H1 (cell line): ENCODE measurements at regions not wholly inside any gene's neighbourhood (a gene's known extent, or its start where the extent isn't known, plus 50 kb on each side); places are given as distances from the start of the nearest gene placed in this dataset.
"Not testable (repeated sequence)": the region's sequence is repeated elsewhere in the genome, so short reads cannot be mapped to it uniquely, and the experiment has no call there.

Source experiments
- CTCF ChIA-PET: fragments of 300-600 bp; sonication (Branson Sonifier 250); formaldehyde crosslinking; loops from one replicate; lab custom pipeline; 2021; ENCODE audit not compliant: partially characterized antibody; lab: Charles Lee
- POLR2A ChIA-PET: fragments of 300-600 bp; sonication (Branson Sonifier 250); formaldehyde crosslinking; loops from one replicate; lab custom pipeline; 2021; ENCODE audit warnings: inconsistent platforms; ENCODE audit not compliant: partially characterized antibody; lab: Charles Lee
- DNase-seq, 2 experiments: peaks; one replicate each; pipeline versions ENCODE4 v3.0.0 to v3.0.0-alpha.2; 2010 to 2022; ENCODE audit warnings: low spot score in 2 of 2, low read depth in 1 of 2, mixed read lengths in 1 of 2
- FAIRE-seq: peaks from 2 replicates; lab custom pipeline; 2011; peaks lifted over from hg19 to GRCh38; lab: Jason Lieb, UNC
- H2AFZ ChIP-seq: 2 replicates; pipeline ENCODE4 v1.8.1; 2012; ENCODE audit warnings: low read length, inconsistent platforms
- H2AK5ac ChIP-seq: 2 replicates; pipeline ENCODE4 v1.6.1; 2013; ENCODE audit warnings: low read depth, low read length
- H2BK120ac ChIP-seq: replicated peaks from 2 replicates; pipeline ENCODE3; 2013; ENCODE audit warnings: low read depth, low read length, inconsistent platforms
- H2BK12ac ChIP-seq: 2 replicates; pipeline ENCODE4 v1.6.1; 2013; ENCODE audit warnings: low read depth, low read length
- H2BK15ac ChIP-seq: 2 replicates; pipeline ENCODE4 v1.6.1; 2013; ENCODE audit warnings: low read length
- H2BK20ac ChIP-seq: 2 replicates; pipeline ENCODE4 v1.6.1; 2013; ENCODE audit warnings: low read length
- H2BK5ac ChIP-seq: 2 replicates; pipeline ENCODE4 v1.6.1; 2013; ENCODE audit warnings: low read depth, low read length
- H3K14ac ChIP-seq: 2 replicates; pipeline ENCODE4 v1.6.1; 2013; ENCODE audit warnings: inconsistent platforms; ENCODE audit not compliant: insufficient read length
- H3K18ac ChIP-seq: 2 replicates; pipeline ENCODE4 v1.6.1; 2013; ENCODE audit warnings: low read length; ENCODE audit errors: extremely low read depth
- H3K23ac ChIP-seq: 2 replicates; pipeline ENCODE4 v1.6.1; 2013; ENCODE audit warnings: inconsistent platforms; ENCODE audit not compliant: insufficient read length
- H3K23me2 ChIP-seq: 2 replicates; pipeline ENCODE4 v1.6.1; 2013; ENCODE audit warnings: low read depth, low read length
- H3K27ac ChIP-seq: 2 replicates; pipeline ENCODE4 v1.6.1; 2011; ENCODE audit warnings: low read depth, low read length, inconsistent platforms
- H3K27me3 ChIP-seq, 4 experiments: replicated peaks in 1 of 4; 1 replicate in 1 of 4; 2 replicates in 3 of 4; pipeline versions ENCODE4 v1.6.1 to v1.8.1; 2011 to 2013; ENCODE audit warnings: low read length in 3 of 4, mild to moderate bottlenecking in 3 of 4, inconsistent platforms in 2 of 4, mixed read lengths in 2 of 4, moderate library complexity in 1 of 4; ENCODE audit not compliant: control insufficient read depth in 3 of 4, insufficient read depth in 3 of 4; ENCODE audit errors: extremely low read depth in 1 of 4
- H3K36me3 ChIP-seq, 4 experiments: 2 replicates each; pipeline versions ENCODE4 v1.6.1 to v1.8.1; 2011 to 2013; ENCODE audit warnings: mild to moderate bottlenecking in 4 of 4, low read length in 3 of 4, moderate library complexity in 2 of 4, control low read depth in 1 of 4, inconsistent platforms in 1 of 4; ENCODE audit not compliant: insufficient read depth in 4 of 4, control insufficient read depth in 2 of 4
- H3K4ac ChIP-seq: replicated peaks from 2 replicates; pipeline ENCODE3; 2013; ENCODE audit warnings: low read length, low read depth, mixed read lengths, inconsistent platforms; ENCODE audit not compliant: insufficient read length
- H3K4me1 ChIP-seq, 4 experiments: replicated peaks in 1 of 4; 1 replicate in 1 of 4; 2 replicates in 3 of 4; pipeline versions ENCODE4 v1.6.1 to v1.8.1; 2011 to 2013; ENCODE audit warnings: low read length in 3 of 4, inconsistent platforms in 2 of 4, mixed read lengths in 1 of 4; ENCODE audit not compliant: insufficient read depth in 4 of 4, control insufficient read depth in 3 of 4
- H3K4me2 ChIP-seq, 2 experiments: 2 replicates each; pipeline versions ENCODE4 v1.6.1 to v1.8.1; 2011 to 2013; ENCODE audit warnings: low read depth in 2 of 2, low read length in 2 of 2, control low read depth in 1 of 2, inconsistent platforms in 1 of 2, mild to moderate bottlenecking in 1 of 2; ENCODE audit not compliant: insufficient read depth in 1 of 2
- H3K4me3 ChIP-seq, 4 experiments: fragments of 200-600, 300-600 bp in 1 of 4; sonication (generic), shearing (Covaris generic), sonication (Bioruptor Twin) in 1 of 4; 2 replicates each; pipeline versions ENCODE4 v1.5.1 to v1.8.1; 2011 to 2016; ENCODE audit warnings: low read length in 4 of 4, low read depth in 3 of 4, control low read depth in 2 of 4, inconsistent platforms in 2 of 4, mild to moderate bottlenecking in 2 of 4, mixed read lengths in 1 of 4, moderate library complexity in 1 of 4; ENCODE audit not compliant: insufficient read depth in 2 of 4; ENCODE audit errors: extremely low read depth in 1 of 4
- H3K56ac ChIP-seq: replicated peaks from 2 replicates; pipeline ENCODE3; 2013; ENCODE audit warnings: low read depth, mild to moderate bottlenecking, mixed read lengths, low read length, inconsistent platforms; ENCODE audit not compliant: insufficient read length
- H3K79me1 ChIP-seq: 2 replicates; pipeline ENCODE4 v1.6.1; 2013; ENCODE audit warnings: low read depth, low read length, control low read depth
- H3K79me2 ChIP-seq, 2 experiments: 2 replicates each; pipeline versions ENCODE4 v1.6.1 to v1.8.1; 2012 to 2013; ENCODE audit warnings: low read length in 2 of 2, mild to moderate bottlenecking in 2 of 2, inconsistent platforms in 1 of 2; ENCODE audit not compliant: insufficient read depth in 2 of 2, control insufficient read depth in 1 of 2
- H3K9ac ChIP-seq, 4 experiments: replicated peaks in 1 of 4; 1 replicate in 1 of 4; 2 replicates in 3 of 4; pipeline versions ENCODE4 v1.6.1 to v1.8.1; 2011 to 2013; ENCODE audit warnings: low read depth in 3 of 4, low read length in 3 of 4, control low read depth in 2 of 4, mild to moderate bottlenecking in 2 of 4, moderate library complexity in 2 of 4, inconsistent platforms in 1 of 4; ENCODE audit errors: extremely low read depth in 1 of 4
- H3K9me3 ChIP-seq, 2 experiments: 2 replicates each; pipeline versions ENCODE4 v1.6.1 to v1.8.1; 2012 to 2013; ENCODE audit warnings: mild to moderate bottlenecking in 2 of 2, moderate library complexity in 2 of 2, control low read depth in 1 of 2, inconsistent platforms in 1 of 2, low read depth in 1 of 2, low read length in 1 of 2, mixed read lengths in 1 of 2; ENCODE audit not compliant: insufficient read depth in 2 of 2
- H4K20me1 ChIP-seq, 2 experiments: replicated peaks in 1 of 2; 2 replicates each; pipeline versions ENCODE3 to v1.8.1; 2011 to 2013; ENCODE audit warnings: inconsistent platforms in 2 of 2, low read length in 2 of 2, mild to moderate bottlenecking in 1 of 2; ENCODE audit not compliant: insufficient read depth in 2 of 2, control insufficient read depth in 1 of 2
- H4K5ac ChIP-seq: 2 replicates; pipeline ENCODE4 v1.6.1; 2013; ENCODE audit warnings: low read length, low read depth, mixed read lengths, inconsistent platforms; ENCODE audit not compliant: insufficient read length
- H4K8ac ChIP-seq: 2 replicates; pipeline ENCODE4 v1.8.0; 2013; ENCODE audit warnings: mild to moderate bottlenecking, moderate library complexity, low read length, inconsistent platforms; ENCODE audit not compliant: insufficient read depth; ENCODE audit errors: extremely low read depth
- H4K91ac ChIP-seq: replicated peaks from 2 replicates; pipeline ENCODE3; 2013; ENCODE audit warnings: low read length, mixed read lengths, inconsistent platforms; ENCODE audit not compliant: insufficient read length
- WGBS, 2 experiments: shearing (Covaris generic) in 1 of 2; methylation state at CpG; one replicate each; pipeline versions ENCODE4 v1.1.6 to v1.1.7; 2013 to 2015; ENCODE audit warnings: low lambda C conversion rate in 2 of 2, mixed read lengths in 2 of 2, inconsistent platforms in 1 of 2, low coverage in 1 of 2, missing lambda C conversion rate in 1 of 2; ENCODE audit not compliant: insufficient replicate concordance in 2 of 2, insufficient coverage in 1 of 2, insufficient read length in 1 of 2; ENCODE audit errors: extremely low coverage in 1 of 2, missing lambda C conversion rate in 1 of 2; 5-methylcytosine and 5-hydroxymethylcytosine counted together

- H3K79me2 ChIP-seq, FAIRE-seq, H3K79me1 ChIP-seq, H4K8ac ChIP-seq, H3K36me3 ChIP-seq, H3K27me3 ChIP-seq, DNase-seq, H4K5ac ChIP-seq, H3K4me3 ChIP-seq, H3K23ac ChIP-seq, H3K4me1 ChIP-seq, H2AFZ ChIP-seq, H2BK12ac ChIP-seq, H3K56ac ChIP-seq, H3K23me2 ChIP-seq, H4K20me1 ChIP-seq, H2BK20ac ChIP-seq, H2BK15ac ChIP-seq, H4K91ac ChIP-seq, H3K9ac ChIP-seq, H2BK5ac ChIP-seq, CTCF ChIA-PET, H2BK120ac ChIP-seq, POLR2A ChIA-PET, H3K4ac ChIP-seq, H2AK5ac ChIP-seq, H3K4me2 ChIP-seq, H3K18ac ChIP-seq, H3K27ac ChIP-seq, H3K9me3 ChIP-seq, H3K14ac ChIP-seq: not testable (repeated sequence)
- WGBS, 2 experiments = 82% methylated on average over 4 of the region's 4 CpGs; no CpG with 5 or more reads in 1 of the 2 experiments
These were observed 175.0 kb upstream of the ZSWIM2 start for GRCh38 chr2:187023996-187024395.
